Left ventricle myocardium inferior (tissue), 1 donor: ENCODE measurements at regions not wholly inside any gene's neighbourhood (a gene's known extent, or its start where the extent isn't known, plus 50 kb on each side); places are given as distances from the start of the nearest gene placed in this dataset.

Source experiments
- DNase-seq: peaks from one replicate; pipeline ENCODE4 v3.0.0-alpha.2; 2020
- H3K27ac ChIP-seq: fragments of 200-600 bp; replicated peaks from 2 replicates; pipeline ENCODE4 v1.8.0; 2021
- H3K27me3 ChIP-seq: fragments of 200-600 bp; 2 replicates; pipeline ENCODE4 v1.8.0; 2021; ENCODE audit warnings: low read depth
- H3K36me3 ChIP-seq: fragments of 200-600 bp; 2 replicates; pipeline ENCODE4 v1.8.0; 2021
- H3K4me1 ChIP-seq: fragments of 200-600 bp; 2 replicates; pipeline ENCODE4 v1.8.0; 2021
- H3K4me3 ChIP-seq: fragments of 200-600 bp; 2 replicates; pipeline ENCODE4 v1.8.0; 2021; ENCODE audit warnings: mild to moderate bottlenecking, moderate library complexity
- H3K9me3 ChIP-seq: fragments of 200-600 bp; replicated peaks from 2 replicates; pipeline ENCODE4 v1.8.0; 2021
- CTCF ChIP-seq: fragments of 200-600 bp; IDR thresholded peaks from 2 replicates; pipeline ENCODE4 v1.8.0; 2021; ENCODE audit warnings: antibody characterized with exemption, mild to moderate bottlenecking, borderline replicate concordance
- intact Hi-C: fragments of 100-400 bp; cut with micrococcal nuclease; formaldehyde crosslinking; loops from one replicate; pipeline ENCODE4 v1.11.0; 2022
- donor health status: DM: no; HTN: yes; CAD: no; lungs with severe emphysema.

DNA sequence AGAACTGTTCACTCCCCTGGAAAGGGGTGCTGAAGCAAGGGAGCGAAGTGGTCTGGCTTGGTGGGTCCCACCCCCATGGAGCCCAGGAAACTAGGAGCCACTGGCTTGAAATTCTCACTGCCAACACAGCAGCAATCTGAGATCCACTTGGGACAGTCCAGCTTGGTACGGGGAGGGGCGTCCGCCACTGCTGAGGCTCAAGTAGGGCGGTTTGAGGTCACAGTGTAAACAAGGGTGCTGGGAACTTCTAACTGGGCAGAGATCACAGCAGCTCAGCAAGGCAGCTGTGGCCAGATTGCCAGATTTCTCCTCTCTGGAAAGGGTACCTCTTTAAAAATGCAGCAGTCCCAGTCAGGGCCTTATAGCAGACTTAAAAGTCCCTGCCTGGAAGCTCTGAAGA lies 53.9 kb upstream of the GALNTL6 start:
- Histone ChIP-seq H3K9me3 (peaks cover 26% of the 10 kb centered on the region), H3K27ac (no peak overlapping the region), H3K27me3 (no peaks in the 10 kb centered on the region), H3K36me3 (no peaks in the 10 kb centered on the region), H3K4me1 (no peaks in the 10 kb centered on the region), H3K4me3 (no peak overlapping the region)
- DNase-seq: no peak
- intact Hi-C loops: no loop called here
- no peak for TF ChIP-seq CTCF

DNA sequence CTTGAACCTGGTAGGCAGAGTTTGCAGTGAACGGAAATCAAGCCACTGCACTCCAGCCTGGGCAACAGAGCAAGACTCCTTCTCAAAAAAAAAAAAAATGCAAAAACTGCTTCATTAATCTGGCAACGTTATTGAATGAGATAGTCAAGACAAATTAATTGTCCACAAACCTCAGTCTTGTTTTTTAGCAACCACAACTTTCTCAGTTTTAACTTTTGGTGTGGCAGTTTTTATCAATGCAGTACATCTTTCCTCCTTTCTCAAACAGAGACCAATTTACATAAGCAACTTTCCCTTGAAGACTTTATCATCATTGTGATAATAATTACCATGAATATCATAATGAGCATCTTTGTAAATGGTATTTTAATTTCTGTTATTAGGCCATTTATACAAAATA lies 61.7 kb upstream of the GALNTL6 start:
- Histone ChIP-seq H3K9me3 (no peaks in the 10 kb centered on the region), H3K36me3 (no peaks in the 10 kb centered on the region), H3K27ac (no peak overlapping the region), H3K27me3 (no peaks in the 10 kb centered on the region), H3K4me1 (no peaks in the 10 kb centered on the region), H3K4me3 (no peak overlapping the region)
- intact Hi-C loops: no loop called here
- TF ChIP-seq CTCF: no peak
- DNase-seq: no peak

DNA sequence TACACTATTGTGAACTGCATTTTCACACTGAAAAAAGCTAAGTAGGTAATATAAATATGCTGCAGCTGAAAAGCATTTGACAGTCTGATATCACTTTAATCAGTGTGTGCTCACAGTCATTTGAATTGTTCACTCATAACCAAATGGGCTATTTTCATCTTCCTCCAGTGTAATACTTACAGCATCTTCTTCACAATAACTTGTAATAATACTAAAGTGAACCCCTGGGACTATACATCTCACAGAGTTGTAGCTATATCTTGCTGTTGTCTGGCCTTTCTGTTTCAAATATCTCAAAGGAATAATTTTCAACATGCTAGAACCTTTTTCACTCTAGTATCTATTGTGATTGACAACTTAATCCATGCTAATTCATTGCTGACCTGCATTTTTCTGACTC lies 66.8 kb upstream of the GALNTL6 start:
- no peak for TF ChIP-seq CTCF
- Histone ChIP-seq H3K9me3 (no peaks in the 10 kb centered on the region), H3K36me3 (no peaks in the 10 kb centered on the region), H3K27ac (no peak overlapping the region), H3K4me1 (no peaks in the 10 kb centered on the region), H3K4me3 (no peak overlapping the region), H3K27me3 (no peaks in the 10 kb centered on the region)
- no peak for DNase-seq
- intact Hi-C loops: no loop called here

DNA sequence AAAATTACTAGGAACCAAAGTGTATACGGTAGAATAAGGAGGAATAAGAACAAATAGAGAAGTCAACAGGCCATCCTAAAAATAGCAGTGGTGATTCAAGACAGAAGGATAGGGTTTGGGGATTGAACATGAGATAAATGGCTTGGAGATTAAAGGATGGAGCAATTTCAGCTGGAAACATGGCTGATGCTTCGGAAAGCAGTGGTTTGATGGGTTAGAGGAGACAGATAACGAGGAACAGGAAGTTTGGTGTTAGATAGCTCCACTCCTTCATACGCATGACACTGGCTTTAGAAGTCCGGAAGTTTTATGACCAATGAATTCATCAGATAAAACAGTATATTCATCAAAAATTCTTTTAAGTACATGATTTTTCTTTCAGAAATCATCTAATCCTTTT lies 70.8 kb upstream of the GALNTL6 start:
- Histone ChIP-seq H3K27ac (no peak overlapping the region), H3K4me1 (no peaks in the 10 kb centered on the region), H3K36me3 (no peaks in the 10 kb centered on the region), H3K4me3 (no peak overlapping the region), H3K27me3 (no peaks in the 10 kb centered on the region), H3K9me3 (no peaks in the 10 kb centered on the region)
- no peak for TF ChIP-seq CTCF
- no peak for DNase-seq
- intact Hi-C loops: no loop called here

DNA sequence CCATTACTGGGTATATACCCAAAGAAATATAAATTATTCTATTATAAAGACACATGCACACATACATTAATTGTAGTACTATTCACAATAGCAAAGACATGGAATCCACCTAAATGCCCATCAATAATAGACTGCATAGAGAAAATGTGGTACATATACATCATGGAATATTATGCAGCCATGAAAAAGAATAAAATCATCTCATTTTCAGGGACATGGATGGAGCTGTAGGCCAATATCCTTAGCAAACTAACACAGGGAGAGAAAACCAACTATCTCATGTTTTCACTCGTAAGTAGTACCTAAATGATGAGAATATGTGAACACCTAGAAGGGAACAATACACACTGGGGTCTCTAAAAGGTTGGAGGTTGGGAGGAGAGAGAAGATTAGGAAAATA lies 86.0 kb upstream of the GALNTL6 start:
- Histone ChIP-seq H3K9me3 (peaks cover 75% of the 10 kb centered on the region), H3K4me3 (no peak overlapping the region), H3K27ac (no peak overlapping the region), H3K36me3 (no peaks in the 10 kb centered on the region), H3K4me1 (no peaks in the 10 kb centered on the region), H3K27me3 (no peaks in the 10 kb centered on the region)
- no peak for DNase-seq
- intact Hi-C loops: no loop called here
- TF ChIP-seq CTCF: no peak

GRCh38 chr4:171721937-171722336 lies 91.3 kb upstream of the GALNTL6 start:
- Histone ChIP-seq H3K4me3 (no peak overlapping the region), H3K36me3 (no peaks in the 10 kb centered on the region), H3K9me3 (peaks cover 43% of the 10 kb centered on the region), H3K4me1 (no peaks in the 10 kb centered on the region), H3K27ac (no peak overlapping the region), H3K27me3 (no peaks in the 10 kb centered on the region)
- no peak for TF ChIP-seq CTCF
- no peak for DNase-seq
- intact Hi-C loops: no loop called here
